GM10847 (cell line): ENCODE measurements at regions not wholly inside any gene's neighbourhood (a gene's known extent, or its start where the extent isn't known, plus 50 kb on each side); places are given as distances from the start of the nearest gene placed in this dataset.

Source experiments
- POLR2A ChIP-seq: IDR thresholded peaks from 2 replicates; pipeline ENCODE4 v1.6.1; 2011; ENCODE audit not compliant: insufficient read length; ENCODE audit errors: extremely low read depth

GRCh38 chr9:129380961-129381401, 202.9 kb upstream of the IER5L start:
- no peak for TF ChIP-seq POLR2A

- TF ChIP-seq POLR2A, result no peak
Measured at GRCh38 chr9:129379886-129380285, 201.8 kb upstream of the IER5L start.

- TF ChIP-seq POLR2A, result no peak
Measured at GRCh38 chr9:129379181-129379836, 201.2 kb upstream of the IER5L start.

GRCh38 chr9:129377931-129378661, 200.0 kb upstream of the IER5L start:
- no peak for TF ChIP-seq POLR2A

GRCh38 chr9:129377181-129377580, 199.1 kb upstream of the IER5L start:
- TF ChIP-seq POLR2A, result no peak

- TF ChIP-seq POLR2A, result no peak
Measured at GRCh38 chr9:129375845-129376244, 197.8 kb upstream of the IER5L start.

GRCh38 chr9:129374651-129375050, 196.6 kb upstream of the IER5L start:
- no peak for TF ChIP-seq POLR2A

- TF ChIP-seq POLR2A, result no peak
Measured at GRCh38 chr9:129374231-129374630, 196.2 kb upstream of the IER5L start.

- TF ChIP-seq POLR2A, result no peak
Measured at GRCh38 chr9:129373361-129373760, 195.3 kb upstream of the IER5L start.

- TF ChIP-seq POLR2A, result no peak
Measured at GRCh38 chr9:129370770-129371169, 192.7 kb upstream of the IER5L start.

- no peak for TF ChIP-seq POLR2A
Measured at GRCh38 chr9:129368444-129368978, 190.4 kb upstream of the IER5L start.

- TF ChIP-seq POLR2A, result no peak
Measured at GRCh38 chr9:129367287-129367686, 189.2 kb upstream of the IER5L start.

GRCh38 chr9:129365196-129365595, 187.1 kb upstream of the IER5L start:
- TF ChIP-seq POLR2A, result no peak

- TF ChIP-seq POLR2A, result no peak
Measured at GRCh38 chr9:129363216-129363873, 185.3 kb upstream of the IER5L start.

GRCh38 chr9:129362287-129363000, 184.4 kb upstream of the IER5L start:
- no peak for TF ChIP-seq POLR2A
